ENCODE measurements at regions not wholly inside any gene's neighbourhood (a gene's known extent, or its start where the extent isn't known, plus 50 kb on each side); places are given as distances from the start of the nearest gene placed in this dataset.

DNA sequence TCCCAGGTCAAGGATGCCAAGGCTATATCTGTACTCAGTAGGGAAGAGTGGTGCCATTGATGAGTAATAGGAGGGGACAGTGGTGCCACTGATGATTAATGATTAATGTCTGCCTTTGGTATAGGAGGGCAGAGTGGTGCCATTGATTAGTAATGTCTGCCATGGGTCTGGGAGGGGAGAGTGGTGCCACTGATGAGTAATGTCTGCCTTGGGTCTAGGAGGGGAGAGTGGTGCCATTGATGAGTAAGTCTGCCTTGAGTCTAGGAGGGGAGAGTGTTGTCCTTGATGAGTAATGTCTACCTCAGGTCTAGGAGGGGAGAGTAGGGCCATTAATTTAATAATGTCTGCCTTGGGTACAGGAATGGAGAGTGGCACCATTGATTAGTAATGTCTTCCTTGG is 507.8 kb upstream of the EEF2KMT start:
- no peak for DNase-seq (ENCODE audit: low read depth in 2 of 2)

DNA sequence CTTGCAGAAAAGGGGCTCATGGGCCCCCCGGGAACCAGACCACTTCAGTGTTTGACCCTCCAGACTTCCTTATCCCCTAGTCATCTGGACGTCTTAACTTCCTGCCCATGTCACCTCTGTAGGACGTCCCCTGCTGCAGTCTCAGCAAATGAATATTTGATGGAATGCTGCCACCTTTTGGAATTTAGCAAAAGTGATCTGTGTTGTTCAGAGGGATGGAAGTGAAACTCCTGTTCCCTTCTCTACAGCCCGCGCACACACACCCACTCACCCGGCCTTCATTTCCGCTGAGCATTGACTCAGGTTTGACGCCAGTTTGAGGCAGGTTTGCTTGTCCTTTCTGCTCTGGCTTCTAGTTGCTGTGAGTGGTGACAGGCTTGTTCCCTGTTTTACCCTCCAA is 507.2 kb upstream of the EEF2KMT start:
- no peak for DNase-seq (ENCODE audit: low read depth in 2 of 2)

DNA sequence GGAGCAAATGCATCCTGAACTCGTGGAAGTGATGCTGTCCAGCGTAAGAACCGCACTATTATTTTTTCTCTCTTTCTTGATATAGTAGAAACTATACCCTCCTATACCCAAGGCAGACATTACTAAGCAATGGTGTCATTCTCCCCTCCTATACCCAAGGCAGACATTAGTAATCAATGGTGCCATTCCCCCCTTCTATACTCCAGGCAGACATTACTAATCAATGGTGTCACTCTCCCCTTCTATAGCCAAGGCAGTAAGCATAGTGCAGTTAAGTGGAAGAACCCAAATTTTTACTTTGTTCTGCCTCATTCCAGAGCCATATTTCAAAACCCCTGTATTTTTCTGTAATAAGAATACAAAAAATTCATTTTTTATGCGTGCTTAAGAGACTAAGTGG is 506.2 kb upstream of the EEF2KMT start:
- no peak for DNase-seq (ENCODE audit: low read depth in 2 of 2)

DNA sequence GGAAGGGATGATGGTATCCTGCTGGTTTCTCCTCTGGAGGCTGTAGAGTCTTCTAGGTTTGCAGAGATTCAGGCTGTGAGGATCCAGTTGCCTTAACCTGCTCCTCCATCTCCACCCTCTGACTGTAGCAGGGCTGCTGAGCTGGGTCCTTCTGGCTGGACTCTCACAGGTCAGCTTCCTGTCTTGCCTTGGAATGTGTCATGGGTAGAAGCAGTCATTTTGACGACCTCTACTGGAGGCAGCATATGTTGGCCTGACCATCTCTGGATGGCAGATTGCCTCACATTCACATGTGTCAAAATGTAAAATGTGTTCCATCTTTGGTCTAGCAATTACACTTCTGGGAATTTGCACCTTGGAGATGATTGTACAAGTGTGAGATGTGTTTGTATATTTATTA is 504.4 kb upstream of the EEF2KMT start:
- DNase-seq (ENCODE audit: low read depth in 2 of 2): no peak

DNA sequence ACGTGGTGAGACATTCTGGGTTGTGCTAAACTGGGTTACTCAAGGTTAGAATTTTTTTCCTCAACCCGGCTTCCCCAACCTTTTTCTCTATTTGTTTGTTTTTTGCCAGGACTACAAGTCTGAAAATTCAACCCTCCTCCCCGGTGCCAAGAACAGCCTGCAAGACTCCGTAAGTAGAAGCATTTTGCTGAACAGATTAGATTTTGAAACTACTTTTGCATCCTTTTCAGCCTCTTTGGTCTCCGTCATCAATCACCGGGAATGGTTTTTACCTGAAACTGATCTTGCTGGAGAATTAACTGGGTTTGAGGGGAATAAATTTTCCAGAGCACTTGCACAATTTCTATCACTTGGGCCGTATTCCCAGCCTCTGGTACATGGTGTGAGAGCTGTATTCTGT is 501.2 kb upstream of the EEF2KMT start:
- DNase-seq (ENCODE audit: low read depth in 2 of 2): no peak

DNA sequence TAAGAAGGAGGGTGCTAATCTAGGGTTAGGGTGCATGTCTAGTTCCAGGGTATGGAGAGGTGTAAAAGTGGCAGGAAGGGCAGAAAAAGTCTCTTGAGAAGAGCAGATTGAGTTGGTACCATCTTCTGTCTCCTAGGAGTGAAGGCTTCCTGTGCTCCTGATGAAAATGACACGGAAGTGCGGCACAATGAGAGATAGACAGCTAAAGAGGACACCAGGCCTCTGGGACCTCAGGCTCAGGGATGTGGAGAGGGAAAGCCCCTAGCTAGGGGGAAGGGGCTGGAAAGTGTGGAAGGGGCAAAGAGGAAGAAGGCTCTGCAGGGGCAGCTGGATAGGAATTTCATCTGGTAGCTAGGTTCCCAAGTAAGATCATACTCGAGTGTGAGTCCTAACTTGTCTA is 498.3 kb upstream of the EEF2KMT start:
- no peak for DNase-seq (ENCODE audit: low read depth in 2 of 2)

DNA sequence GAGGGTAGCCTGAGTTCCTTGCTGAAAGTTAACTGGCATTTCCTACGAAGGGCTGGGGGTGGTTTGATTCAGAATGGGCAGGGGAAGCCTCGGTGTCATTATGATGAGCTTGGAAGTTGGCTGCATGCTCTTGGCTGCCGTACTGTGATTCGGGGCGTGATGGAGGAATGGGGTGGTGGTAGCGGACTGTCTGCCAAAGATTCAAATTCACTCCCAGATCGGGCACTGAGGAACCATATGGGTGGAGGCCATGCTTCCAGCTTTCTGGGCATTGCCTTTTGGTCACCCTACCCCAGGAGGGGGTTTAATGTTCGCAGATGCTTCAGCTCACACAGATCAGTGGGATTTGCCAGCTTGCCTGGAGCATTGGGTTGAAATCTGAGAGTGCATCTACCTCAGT is 492.8 kb upstream of the EEF2KMT start:
- no peak for DNase-seq (ENCODE audit: low read depth in 2 of 2)

DNA sequence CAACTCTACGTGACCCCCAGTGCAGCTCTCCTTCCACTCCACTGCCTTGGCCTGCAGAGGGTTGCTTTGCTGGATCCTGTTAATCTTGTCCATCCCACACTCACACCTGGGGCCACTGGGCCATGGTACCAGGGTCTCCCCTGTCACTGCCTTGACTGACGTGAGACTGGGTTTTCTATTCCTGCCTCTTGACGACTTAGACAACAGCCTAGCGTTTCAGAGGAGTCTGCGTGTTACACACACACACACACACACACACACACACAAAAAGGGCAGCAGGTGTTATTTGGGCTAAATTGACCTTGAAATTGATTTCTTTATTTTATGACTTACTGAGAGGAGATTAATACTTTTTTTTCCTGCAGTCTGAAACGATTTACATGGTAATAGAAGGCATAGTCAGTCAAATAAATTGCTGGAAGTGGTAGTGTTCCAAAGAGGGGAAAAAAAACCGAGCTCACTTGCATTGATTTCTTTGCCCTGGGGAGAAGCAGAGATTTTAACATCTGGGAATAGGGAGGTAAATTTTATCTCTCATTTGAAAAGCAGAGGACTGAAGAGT is 492.3 kb upstream of the EEF2KMT start:
- DNase-seq (ENCODE audit: low read depth in 2 of 2): no peak

DNA sequence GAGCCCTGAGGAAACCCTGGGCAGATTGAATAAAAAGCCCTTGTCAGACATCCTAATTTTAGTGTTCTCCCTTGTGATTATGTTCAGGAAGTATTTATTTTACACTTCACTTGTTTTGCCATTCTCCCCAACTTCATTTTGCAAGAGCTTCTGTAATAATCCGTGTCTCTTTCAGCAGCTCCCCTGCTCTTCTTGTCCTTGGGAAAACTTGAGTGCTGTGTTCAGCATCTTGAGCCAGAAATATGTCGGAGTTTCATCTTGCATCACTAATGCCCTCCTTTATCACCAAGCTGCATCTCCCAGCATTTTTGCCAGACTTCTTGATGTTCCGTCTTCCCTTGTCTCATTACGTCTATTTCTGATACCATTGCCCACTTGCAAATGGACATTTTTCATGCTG is 486.5 kb upstream of the EEF2KMT start:
- DNase-seq (ENCODE audit: low read depth in 2 of 2): no peak

DNA sequence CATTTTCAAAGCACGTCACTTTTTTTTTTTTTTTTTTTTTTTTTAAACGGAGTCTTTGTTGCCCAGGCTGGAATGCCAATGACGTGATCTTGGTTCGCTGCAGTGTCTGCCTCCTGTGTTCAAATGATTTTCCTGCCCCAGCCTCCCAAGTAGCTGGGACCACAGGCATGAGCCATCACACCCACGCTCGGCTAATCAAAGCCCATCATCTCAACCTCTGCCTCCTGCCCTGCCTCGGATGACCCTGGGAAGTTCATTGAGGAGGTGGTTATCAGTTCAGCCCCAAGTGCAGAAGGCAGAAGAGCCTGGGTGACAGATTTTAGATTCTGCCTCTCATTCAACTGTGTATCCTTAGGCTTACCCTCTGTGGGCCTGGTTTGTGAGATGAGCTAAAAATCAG is 484.9 kb upstream of the EEF2KMT start:
- DNase-seq (ENCODE audit: low read depth in 2 of 2): no peak

DNA sequence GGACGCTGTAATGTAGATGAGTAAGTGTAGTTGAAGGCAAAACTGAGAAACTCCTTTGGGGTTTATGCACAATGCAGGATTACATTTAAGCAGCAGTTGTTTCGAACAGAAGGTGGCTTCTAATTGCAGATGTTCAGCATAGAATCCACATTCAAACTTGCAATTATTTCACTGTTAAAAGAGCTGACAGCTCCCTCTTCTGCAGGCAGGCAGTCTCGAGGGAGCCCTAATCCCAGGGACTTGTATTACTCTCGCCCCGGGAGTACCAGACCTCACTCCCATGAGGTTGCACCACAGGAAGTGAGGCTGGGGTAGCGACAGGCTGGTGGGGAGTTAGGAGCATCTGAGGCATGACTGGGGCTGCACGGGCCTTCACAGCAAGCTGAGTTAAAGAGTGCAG is 484.3 kb upstream of the EEF2KMT start:
- DNase-seq (ENCODE audit: low read depth in 2 of 2): no peak

DNA sequence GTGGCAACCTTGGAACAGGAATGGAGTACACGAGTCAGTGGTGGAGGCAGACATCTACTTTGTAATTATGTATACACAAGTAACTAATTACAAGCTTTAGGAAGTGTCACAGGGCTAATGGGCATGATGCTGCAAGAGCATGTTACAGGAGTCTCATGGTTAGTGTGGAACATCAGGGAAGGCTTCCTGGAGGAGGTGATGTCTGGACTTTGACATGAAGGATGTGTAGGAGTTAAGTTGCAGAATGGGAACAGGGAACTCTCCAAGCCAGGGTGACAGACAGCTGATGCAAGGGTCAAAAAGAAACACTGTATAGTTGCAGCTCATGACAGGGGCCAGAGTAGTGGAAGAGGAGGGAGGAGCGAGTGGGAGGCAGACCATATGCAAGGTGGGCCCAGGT is 483.8 kb upstream of the EEF2KMT start:
- no peak for DNase-seq (ENCODE audit: low read depth in 2 of 2)

DNA sequence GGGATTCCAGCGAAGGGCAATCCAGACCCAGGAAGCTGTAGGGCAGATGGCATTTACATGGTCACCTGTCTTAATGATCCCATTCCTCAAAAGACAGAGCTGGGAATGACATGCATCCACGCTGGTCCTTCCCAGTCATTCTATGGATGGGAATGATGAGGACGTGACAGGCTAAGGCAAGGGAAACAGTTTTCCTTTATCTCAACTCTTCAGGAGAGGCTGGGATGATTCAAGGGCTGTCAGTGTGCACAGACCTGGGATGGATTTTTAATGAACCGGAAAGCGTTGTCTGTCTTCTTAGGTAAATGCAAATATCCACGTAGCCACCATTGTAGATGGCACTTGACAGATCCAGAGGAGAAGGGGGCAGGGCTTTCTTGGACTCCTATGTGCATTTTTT is 483.2 kb upstream of the EEF2KMT start:
- DNase-seq (ENCODE audit: low read depth in 2 of 2): no peak

DNA sequence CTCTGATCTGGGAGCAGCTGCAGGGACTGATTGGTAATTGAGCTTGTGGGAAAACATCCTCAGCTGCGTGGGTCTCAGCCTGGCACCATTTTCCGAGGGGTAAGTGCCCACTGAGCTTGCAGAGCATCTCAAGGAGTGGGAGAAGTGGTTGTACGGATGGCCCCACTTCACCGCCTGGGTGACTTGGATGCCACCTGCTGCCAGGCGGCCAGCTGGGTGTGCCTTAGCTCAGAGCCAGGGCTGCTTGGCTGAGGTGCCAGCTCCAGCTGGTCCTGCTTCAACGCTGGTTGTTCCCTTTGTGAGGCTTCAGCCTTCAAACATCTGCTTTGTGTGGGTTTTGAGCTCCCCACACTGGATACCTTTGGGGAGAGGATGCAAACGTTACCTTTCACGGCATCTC is 482.7 kb upstream of the EEF2KMT start:
- no peak for DNase-seq (ENCODE audit: low read depth in 2 of 2)

DNA sequence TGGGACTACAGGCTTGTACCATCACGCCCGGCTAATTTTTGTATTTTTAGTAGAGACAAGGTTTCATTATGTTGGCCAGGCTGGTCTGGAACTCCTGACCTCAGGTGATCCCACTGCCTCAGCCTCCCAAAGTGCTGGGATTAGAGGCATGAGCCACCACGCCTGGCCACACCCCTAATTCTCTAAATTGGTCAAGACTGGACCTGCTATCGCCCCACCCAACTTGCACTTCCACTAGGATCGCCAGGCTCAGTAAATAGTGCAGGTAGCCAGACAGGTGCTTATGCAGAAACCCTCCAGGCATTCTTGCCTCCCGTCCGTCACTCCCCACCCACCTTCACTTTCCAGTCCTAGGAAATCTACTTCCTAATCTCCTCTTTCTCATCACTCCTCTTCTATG is 481.4 kb upstream of the EEF2KMT start:
- DNase-seq (ENCODE audit: low read depth in 2 of 2): no peak

DNA sequence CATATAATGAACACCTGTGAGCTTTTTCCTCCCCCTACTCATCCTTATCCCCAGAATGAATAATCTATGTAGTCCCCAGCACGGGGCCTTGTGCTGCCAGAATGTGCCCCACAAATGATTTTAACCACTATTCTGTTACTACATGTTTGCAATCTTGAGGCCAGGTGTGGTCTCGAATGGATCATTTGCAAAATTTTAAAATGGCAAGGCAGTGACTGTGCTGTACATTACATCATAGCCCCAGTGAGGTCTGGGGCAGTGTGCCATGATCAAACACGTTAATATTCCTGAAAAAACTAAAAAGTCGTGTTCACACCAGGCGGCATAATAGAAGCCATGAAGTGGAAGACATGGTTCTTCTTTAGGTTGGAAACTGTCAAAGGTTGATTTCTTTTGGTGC is 479.9 kb upstream of the EEF2KMT start:
- DNase-seq (ENCODE audit: low read depth in 2 of 2): no peak

DNA sequence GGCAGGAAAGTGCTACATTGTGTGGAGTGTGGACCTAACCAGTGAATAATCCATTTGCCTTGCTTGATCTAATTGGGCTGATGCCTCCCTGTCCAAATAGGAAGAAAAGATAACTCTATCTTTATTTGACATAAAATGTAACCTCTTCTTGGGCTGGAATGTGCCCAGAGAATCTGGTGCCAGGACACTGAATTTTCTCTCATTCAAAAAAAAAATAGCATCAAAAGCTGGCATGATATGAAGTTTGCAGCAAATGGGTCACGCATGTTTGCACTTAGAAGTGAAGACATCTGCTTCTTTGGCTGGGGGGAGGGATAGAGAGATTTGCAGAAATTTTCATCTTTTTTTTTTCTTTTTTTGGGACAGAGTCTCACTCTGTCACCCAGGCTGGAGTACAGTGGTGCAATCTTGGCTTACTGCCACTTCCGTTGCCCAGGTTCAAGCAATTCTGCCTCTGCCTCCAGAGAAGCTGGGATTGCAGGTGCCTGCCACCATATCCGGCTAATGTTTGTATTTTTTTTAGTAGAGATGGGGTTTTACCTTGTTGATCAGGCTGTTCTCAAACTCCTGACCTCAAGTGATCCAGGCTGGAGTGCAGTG is 478.2 kb upstream of the EEF2KMT start:
- DNase-seq (ENCODE audit: low read depth in 2 of 2): no peak

DNA sequence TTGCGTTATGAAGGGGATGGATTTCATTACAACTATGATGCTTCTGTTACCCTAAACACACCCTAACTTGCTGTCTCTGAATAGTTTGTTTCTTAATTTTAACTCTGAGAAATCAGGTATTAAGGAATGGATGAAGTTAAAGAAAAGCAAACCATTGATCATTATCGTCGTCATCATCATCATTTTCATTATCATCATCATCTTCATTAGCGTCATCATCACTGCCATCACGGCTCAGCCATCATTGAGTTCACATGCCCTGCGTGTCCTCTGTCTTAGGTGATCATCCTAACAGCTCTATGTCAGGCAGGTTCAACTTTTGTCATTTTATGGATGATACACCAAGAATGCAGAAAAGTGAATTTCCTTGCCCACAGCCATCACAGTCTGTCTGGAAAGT is 477.5 kb upstream of the EEF2KMT start:
- no peak for DNase-seq (ENCODE audit: low read depth in 2 of 2)

DNA sequence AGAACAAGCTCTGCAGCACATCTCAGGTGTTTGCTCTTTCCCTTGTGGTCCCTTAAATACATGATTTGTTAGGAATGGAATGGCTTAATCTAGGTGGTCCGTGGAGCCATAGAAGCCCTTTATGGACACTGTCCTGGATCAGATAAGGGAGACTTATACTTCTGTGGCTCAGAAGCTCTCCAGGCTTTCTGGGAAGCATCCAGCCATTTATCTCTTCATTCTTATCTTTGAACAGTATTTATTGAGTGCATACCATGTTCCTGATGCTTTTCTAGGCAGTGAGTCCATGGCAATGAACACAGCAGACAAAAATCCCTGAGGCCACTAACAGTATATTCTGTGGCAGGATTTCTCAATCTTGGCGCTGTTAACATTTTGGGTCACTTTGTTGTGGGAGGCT is 474.5 kb upstream of the EEF2KMT start:
- no peak for DNase-seq (ENCODE audit: low read depth in 2 of 2)

DNA sequence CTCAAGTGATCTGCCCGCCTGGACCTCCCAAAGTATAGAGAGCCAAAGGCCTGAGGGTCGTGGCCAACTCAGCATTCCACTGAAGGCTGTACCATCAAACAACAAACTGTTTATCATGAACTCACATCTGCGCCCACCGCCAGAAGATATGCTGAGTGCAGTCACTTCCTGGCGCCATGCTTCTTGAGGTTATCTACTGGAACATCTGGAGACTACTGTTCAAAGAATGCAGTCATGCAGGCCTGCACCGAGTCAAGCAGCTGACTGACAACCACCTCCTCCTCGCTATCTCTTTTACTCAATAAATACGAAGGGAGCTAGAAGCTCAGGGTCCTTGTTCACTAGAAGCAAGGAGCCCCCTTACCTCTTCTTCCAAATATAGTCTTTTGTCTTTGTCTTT is 473.9 kb upstream of the EEF2KMT start:
- DNase-seq (ENCODE audit: low read depth in 2 of 2): no peak

DNA sequence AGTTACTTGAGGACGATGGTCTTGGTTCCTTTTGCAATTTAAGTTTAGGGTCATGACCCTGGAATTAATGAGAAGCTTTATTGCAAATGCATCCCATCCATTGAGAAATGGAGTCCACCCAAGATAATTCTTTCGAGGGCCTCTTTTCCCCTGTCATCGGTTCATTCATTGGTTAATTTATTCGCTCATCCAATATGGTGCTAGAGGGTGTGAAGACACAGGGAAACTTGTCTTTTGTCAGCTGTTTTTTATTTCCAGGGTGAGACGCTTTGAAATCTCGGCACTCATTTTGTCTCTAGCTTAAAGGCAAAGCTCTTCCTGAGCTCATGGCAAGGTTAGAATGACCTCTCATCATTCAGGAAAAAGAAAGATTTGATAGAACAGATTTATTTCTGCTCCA is 464.2 kb upstream of the EEF2KMT start:
- no peak for DNase-seq (ENCODE audit: low read depth in 2 of 2)

DNA sequence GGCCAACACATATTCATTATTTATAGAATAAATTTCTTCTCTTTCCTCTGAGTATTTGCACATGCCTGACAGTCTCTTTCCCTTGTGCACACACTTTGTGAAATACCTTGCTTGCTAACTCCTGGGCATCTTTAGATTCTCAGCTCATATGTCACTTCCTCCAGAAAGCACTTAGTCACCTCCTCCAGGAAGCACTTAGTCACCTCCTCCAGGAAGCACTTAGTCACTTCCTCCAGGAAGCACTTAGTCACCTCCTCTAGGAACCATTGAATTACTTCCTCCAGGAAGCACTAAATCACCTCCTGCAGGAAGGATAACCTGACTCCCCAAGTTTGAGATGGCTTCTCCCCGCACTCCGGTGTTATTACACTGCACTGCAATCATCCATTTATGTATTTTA is 462.5 kb upstream of the EEF2KMT start:
- no peak for DNase-seq (ENCODE audit: low read depth in 2 of 2)

DNA sequence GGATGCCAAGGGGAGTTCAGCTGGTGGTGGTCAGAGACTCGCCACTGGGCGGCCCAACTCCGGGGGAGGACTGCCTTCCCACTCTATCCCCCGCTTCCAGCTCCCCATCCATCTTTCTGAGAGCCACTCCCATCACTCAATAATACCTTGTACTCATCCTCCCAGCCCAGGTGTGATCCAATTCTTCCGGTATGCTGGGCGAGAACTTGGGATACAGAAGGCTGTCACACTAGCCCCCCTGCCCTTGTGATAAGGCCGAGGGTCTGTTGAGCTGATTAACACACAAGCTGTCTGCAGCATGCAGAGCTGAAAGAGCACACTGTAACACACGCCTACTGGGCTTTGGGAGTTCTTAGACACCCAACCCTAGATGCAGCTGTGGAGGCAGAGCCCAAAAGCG is 460.4 kb upstream of the EEF2KMT start:
- DNase-seq (ENCODE audit: low read depth in 2 of 2): no peak

DNA sequence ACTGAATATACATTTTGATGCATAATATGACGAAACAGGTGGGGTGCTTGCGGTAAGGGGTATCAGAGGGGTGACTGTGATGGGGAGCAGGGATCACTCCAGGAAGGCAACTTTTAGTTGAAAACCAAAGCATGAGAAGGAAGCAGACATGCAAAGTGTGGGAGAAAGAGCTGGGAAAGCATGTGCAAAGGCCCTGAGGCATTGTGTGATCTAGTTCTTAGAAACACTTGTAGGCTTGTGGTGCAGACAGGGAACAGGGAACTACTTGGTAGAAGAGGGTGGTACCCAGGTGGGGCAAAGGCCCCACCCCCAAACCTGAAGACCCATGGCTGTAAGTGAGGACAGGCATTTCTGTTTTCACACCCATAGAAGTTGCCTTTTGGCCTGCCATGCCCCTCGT is 459.9 kb upstream of the EEF2KMT start:
- no peak for DNase-seq (ENCODE audit: low read depth in 2 of 2)
